ENCODE measurements at regions not wholly inside any gene's neighbourhood (a gene's known extent, or its start where the extent isn't known, plus 50 kb on each side); places are given as distances from the start of the nearest gene placed in this dataset.

DNA sequence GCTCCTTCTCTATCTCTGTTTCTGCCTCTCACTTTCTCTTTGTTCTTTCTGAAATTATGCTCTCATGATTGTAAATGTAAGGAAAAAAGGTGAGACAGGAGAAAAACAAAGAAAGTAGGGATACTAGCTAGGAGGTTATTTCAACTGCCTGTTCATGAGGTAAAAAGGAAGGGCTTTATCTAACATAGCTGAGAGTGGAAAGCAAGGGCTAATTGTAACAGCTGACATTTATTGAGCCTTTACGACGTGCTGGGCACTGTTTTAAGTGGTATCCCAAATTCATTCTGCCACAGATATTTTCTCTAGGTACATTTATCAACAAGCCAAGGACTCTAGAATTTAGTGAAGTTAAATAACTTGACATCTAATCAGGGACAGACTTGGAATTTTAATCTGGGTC, 133.1 kb upstream of the GNPDA2 start:
- Histone ChIP-seq H3K27ac (ENCODE audit: low read depth, low read length, severe bottlenecking) (peak overlapping the region; percentile 18), H3K4me1 (ENCODE audit: control insufficient read depth, insufficient read depth, low read length, poor library complexity, severe bottlenecking) (peaks cover 12% of the 10 kb centered on the region), H3K4me3 (ENCODE audit: extremely low read depth, insufficient read depth, low read length, poor library complexity, severe bottlenecking) (no peak overlapping the region), H3K9me3 (ENCODE audit: control insufficient read depth, low read length) (peaks cover 1% of the 10 kb centered on the region), H3K36me3 (ENCODE audit: control insufficient read depth, insufficient read depth, low read length) (no peaks in the 10 kb centered on the region)
- 47% methylated on average over 2 of the region's 2 CpGs; no CpG with 5 or more reads in 1 of the 2 experiments for WGBS, 2 experiments (ENCODE audit: insufficient coverage in 2 of 2)

DNA sequence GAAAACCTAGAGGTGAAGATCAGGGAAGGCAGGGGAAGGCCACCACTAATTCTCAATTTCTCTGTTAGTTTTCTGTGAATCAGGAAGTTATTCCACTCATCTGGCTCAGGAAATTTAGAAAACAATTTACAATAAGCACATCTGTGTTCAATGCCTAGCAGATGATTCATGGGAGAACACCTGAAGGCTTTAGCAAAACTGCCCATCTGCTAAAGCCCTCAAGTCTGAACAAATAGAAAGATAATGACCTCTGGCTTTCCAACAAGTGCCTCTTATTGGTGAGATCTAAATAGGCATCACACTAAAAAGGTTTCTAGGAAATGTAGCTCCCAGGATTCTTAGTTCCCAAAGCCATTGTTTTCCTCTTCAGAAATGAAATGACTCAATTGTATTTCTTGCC, 122.1 kb upstream of the GNPDA2 start:
- Histone ChIP-seq H3K36me3 (ENCODE audit: control insufficient read depth, insufficient read depth, low read length) (no peaks in the 10 kb centered on the region), H3K27ac (ENCODE audit: low read depth, low read length, severe bottlenecking) (no peak overlapping the region), H3K4me1 (ENCODE audit: control insufficient read depth, insufficient read depth, low read length, poor library complexity, severe bottlenecking) (no peaks in the 10 kb centered on the region), H3K4me3 (ENCODE audit: extremely low read depth, insufficient read depth, low read length, poor library complexity, severe bottlenecking) (no peak overlapping the region), H3K9me3 (ENCODE audit: control insufficient read depth, low read length) (no peaks in the 10 kb centered on the region)

GRCh38 chr4:44845993-44846392, 119.6 kb upstream of the GNPDA2 start:
- Histone ChIP-seq H3K9me3 (ENCODE audit: control insufficient read depth, low read length) (no peaks in the 10 kb centered on the region), H3K36me3 (ENCODE audit: control insufficient read depth, insufficient read depth, low read length) (no peaks in the 10 kb centered on the region), H3K4me1 (ENCODE audit: control insufficient read depth, insufficient read depth, low read length, poor library complexity, severe bottlenecking) (no peaks in the 10 kb centered on the region), H3K27ac (ENCODE audit: low read depth, low read length, severe bottlenecking) (no peak overlapping the region), H3K4me3 (ENCODE audit: extremely low read depth, insufficient read depth, low read length, poor library complexity, severe bottlenecking) (no peak overlapping the region)
- 80 to 100% methylated on average over 1 of the region's 4 CpGs for WGBS, 2 experiments (ENCODE audit: insufficient coverage in 2 of 2)

DNA sequence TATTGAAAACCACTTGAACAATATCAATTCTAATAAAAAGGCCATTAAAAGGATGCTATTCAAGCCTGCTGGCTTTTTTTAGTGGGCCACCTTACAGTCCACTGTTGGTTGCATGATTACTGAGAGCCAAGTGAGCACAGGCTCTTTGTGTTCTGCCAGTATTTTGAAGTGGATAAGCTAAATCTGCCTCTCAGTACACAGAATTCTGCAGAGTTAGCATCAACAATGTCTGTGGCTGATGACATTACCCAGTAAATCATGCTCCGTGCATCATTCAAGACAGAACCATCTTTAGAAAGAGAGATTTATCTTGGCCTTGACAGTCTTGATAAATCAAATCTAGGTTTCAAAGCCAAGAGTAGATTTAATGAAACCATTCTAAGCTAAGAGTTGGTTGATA, 119.0 kb upstream of the GNPDA2 start:
- H3K4me1 ChIP-seq (ENCODE audit: control insufficient read depth, insufficient read depth, low read length, poor library complexity, severe bottlenecking), result no peaks in the 10 kb centered on the region
- H3K4me3 ChIP-seq (ENCODE audit: extremely low read depth, insufficient read depth, low read length, poor library complexity, severe bottlenecking), result no peak overlapping the region
- H3K27ac ChIP-seq (ENCODE audit: low read depth, low read length, severe bottlenecking), result no peak overlapping the region
- WGBS, 2 experiments (ENCODE audit: insufficient coverage in 2 of 2), result 100% methylated on average over 1 of the region's 1 CpG; no CpG with 5 or more reads in 1 of the 2 experiments
- H3K9me3 ChIP-seq (ENCODE audit: control insufficient read depth, low read length), result no peaks in the 10 kb centered on the region
- no peaks in the 10 kb centered on the region for H3K36me3 ChIP-seq (ENCODE audit: control insufficient read depth, insufficient read depth, low read length)

GRCh38 chr4:44842531-44842930, 116.2 kb upstream of the GNPDA2 start:
- H3K36me3 ChIP-seq (ENCODE audit: control insufficient read depth, insufficient read depth, low read length), result no peaks in the 10 kb centered on the region
- no peak overlapping the region for H3K27ac ChIP-seq (ENCODE audit: low read depth, low read length, severe bottlenecking)
- 57 to 96% methylated on average over 1 to 3 of the region's 4 CpGs for WGBS, 2 experiments (ENCODE audit: insufficient coverage in 2 of 2)
- no peak overlapping the region for H3K4me3 ChIP-seq (ENCODE audit: extremely low read depth, insufficient read depth, low read length, poor library complexity, severe bottlenecking)
- H3K4me1 ChIP-seq (ENCODE audit: control insufficient read depth, insufficient read depth, low read length, poor library complexity, severe bottlenecking), result no peaks in the 10 kb centered on the region
- no peaks in the 10 kb centered on the region for H3K9me3 ChIP-seq (ENCODE audit: control insufficient read depth, low read length)

DNA sequence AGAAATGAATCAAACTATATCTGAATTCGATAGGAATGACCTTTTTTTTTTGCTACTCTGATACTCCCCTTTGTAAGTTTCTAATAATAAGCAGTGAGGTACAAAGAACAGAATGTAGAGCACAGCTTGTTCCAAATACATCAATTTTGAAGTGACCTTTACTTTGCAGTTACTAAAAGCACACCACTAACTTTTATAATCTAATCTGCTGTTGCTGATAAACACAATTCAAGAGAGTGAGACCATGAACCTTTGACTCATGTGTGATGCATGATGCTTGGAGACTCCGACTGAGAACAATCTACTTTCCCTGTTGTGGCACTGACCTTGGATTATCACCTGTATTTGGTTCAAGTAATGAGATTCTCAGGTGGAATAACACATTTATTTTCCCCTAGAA, 91.6 kb upstream of the GNPDA2 start:
- no peaks in the 10 kb centered on the region for H3K4me1 ChIP-seq (ENCODE audit: control insufficient read depth, insufficient read depth, low read length, poor library complexity, severe bottlenecking)

DNA sequence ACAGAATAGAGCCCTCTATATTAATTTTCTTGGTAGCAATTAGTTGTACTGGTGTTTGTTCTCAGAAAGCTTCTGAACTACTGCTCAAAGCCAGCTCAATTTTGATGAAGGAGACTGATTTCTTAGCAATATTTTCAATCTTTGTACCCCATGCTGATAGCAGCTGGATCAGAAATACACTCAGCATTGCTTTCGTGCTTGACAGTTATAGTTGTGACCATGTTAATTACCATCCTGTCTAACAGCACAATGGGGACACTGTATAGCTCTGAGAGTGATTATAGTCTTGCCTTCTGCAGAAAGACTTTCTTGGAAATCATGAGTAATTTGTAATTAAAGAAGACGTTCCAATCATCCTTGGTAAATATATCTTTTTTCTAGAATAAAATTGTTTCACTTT, 79.7 kb upstream of the GNPDA2 start:
- H3K4me1 ChIP-seq (ENCODE audit: control insufficient read depth, insufficient read depth, low read length, poor library complexity, severe bottlenecking), result no peaks in the 10 kb centered on the region
- no peak overlapping the region for H3K4me3 ChIP-seq (ENCODE audit: extremely low read depth, insufficient read depth, low read length, poor library complexity, severe bottlenecking)
- no CpG with 5 or more reads among the region's 2 CpGs for WGBS, 2 experiments (ENCODE audit: insufficient coverage in 2 of 2)
- H3K9me3 ChIP-seq (ENCODE audit: control insufficient read depth, low read length), result no peaks in the 10 kb centered on the region
- no peaks in the 10 kb centered on the region for H3K36me3 ChIP-seq (ENCODE audit: control insufficient read depth, insufficient read depth, low read length)
- no peak overlapping the region for H3K27ac ChIP-seq (ENCODE audit: low read depth, low read length, severe bottlenecking)

More for the DNA sequence above, 91.6 kb upstream of the GNPDA2 start:
- Histone ChIP-seq H3K9me3 (ENCODE audit: control insufficient read depth, low read length) (no peaks in the 10 kb centered on the region), H3K27ac (ENCODE audit: low read depth, low read length, severe bottlenecking) (no peak overlapping the region), H3K4me3 (ENCODE audit: extremely low read depth, insufficient read depth, low read length, poor library complexity, severe bottlenecking) (no peak overlapping the region), H3K36me3 (ENCODE audit: control insufficient read depth, insufficient read depth, low read length) (no peaks in the 10 kb centered on the region)
- 86% methylated on average over 1 of the region's 2 CpGs; no CpG with 5 or more reads in 1 of the 2 experiments for WGBS, 2 experiments (ENCODE audit: insufficient coverage in 2 of 2)

GRCh38 chr4:44804301-44804700, 77.9 kb upstream of the GNPDA2 start:
- 88% methylated on average over 1 of the region's 1 CpG; no CpG with 5 or more reads in 1 of the 2 experiments for WGBS, 2 experiments (ENCODE audit: insufficient coverage in 2 of 2)
- no peaks in the 10 kb centered on the region for H3K4me1 ChIP-seq (ENCODE audit: control insufficient read depth, insufficient read depth, low read length, poor library complexity, severe bottlenecking)
- no peaks in the 10 kb centered on the region for H3K9me3 ChIP-seq (ENCODE audit: control insufficient read depth, low read length)
- H3K4me3 ChIP-seq (ENCODE audit: extremely low read depth, insufficient read depth, low read length, poor library complexity, severe bottlenecking), result no peak overlapping the region
- H3K27ac ChIP-seq (ENCODE audit: low read depth, low read length, severe bottlenecking), result no peak overlapping the region
- H3K36me3 ChIP-seq (ENCODE audit: control insufficient read depth, insufficient read depth, low read length), result no peaks in the 10 kb centered on the region

GRCh38 chr4:44801384-44801783, 75.0 kb upstream of the GNPDA2 start:
- peaks cover 9% of the 10 kb centered on the region for H3K9me3 ChIP-seq (ENCODE audit: control insufficient read depth, low read length)
- H3K36me3 ChIP-seq (ENCODE audit: control insufficient read depth, insufficient read depth, low read length), result no peaks in the 10 kb centered on the region
- WGBS, 2 experiments (ENCODE audit: insufficient coverage in 2 of 2), result 50 to 83% methylated on average over 1 of the region's 1 CpG
- H3K27ac ChIP-seq (ENCODE audit: low read depth, low read length, severe bottlenecking), result no peak overlapping the region
- no peaks in the 10 kb centered on the region for H3K4me1 ChIP-seq (ENCODE audit: control insufficient read depth, insufficient read depth, low read length, poor library complexity, severe bottlenecking)
- H3K4me3 ChIP-seq (ENCODE audit: extremely low read depth, insufficient read depth, low read length, poor library complexity, severe bottlenecking), result no peak overlapping the region

DNA sequence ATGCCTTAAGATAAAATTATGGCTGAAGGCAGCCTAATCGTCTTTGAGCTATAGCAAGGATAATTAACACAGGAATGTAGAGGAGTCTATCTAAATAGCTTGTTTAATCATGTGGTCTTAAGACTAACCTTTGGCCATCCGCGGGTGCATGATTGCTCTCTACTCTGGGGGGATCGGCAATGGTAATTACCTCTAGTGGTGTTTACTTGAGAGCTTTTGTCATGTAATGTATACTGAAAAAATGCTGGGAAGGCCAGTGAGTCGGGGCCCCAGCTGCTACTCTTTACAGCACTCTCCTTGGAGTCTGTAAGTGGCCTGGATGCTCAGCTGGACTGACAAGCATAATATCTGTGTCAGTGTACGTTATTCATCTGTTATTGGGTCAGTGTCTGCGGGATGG, 65.5 kb upstream of the GNPDA2 start:
- WGBS, 2 experiments (ENCODE audit: insufficient coverage in 2 of 2), result 80 to 94% methylated on average over 3 of the region's 7 CpGs
- Histone ChIP-seq H3K4me3 (ENCODE audit: extremely low read depth, insufficient read depth, low read length, poor library complexity, severe bottlenecking) (no peak overlapping the region), H3K9me3 (ENCODE audit: control insufficient read depth, low read length) (no peaks in the 10 kb centered on the region), H3K36me3 (ENCODE audit: control insufficient read depth, insufficient read depth, low read length) (no peaks in the 10 kb centered on the region), H3K27ac (ENCODE audit: low read depth, low read length, severe bottlenecking) (no peak overlapping the region), H3K4me1 (ENCODE audit: control insufficient read depth, insufficient read depth, low read length, poor library complexity, severe bottlenecking) (no peaks in the 10 kb centered on the region)

DNA sequence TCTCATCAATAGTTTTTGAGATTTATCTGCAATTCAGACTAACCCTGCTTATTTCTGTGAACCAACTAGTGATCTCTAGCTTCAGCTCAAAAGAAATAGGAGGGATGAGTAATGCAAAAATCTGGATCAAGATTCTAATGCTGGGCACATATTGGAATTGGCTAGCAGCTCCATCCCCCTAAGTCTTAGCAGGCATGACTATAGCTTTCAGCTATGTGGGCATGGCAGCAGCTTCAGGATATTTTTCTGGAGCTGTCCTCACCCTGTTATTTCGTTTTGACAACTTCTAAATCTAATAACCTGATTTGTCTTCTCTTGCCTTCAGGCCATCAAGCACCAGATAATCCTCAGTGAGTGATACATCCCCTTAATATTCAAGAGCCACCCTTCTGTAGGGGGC, 50.8 kb upstream of the GNPDA2 start:
- H3K9me3 ChIP-seq (ENCODE audit: control insufficient read depth, low read length), result peaks cover 16% of the 10 kb centered on the region
- H3K36me3 ChIP-seq (ENCODE audit: control insufficient read depth, insufficient read depth, low read length), result no peaks in the 10 kb centered on the region
- no peaks in the 10 kb centered on the region for H3K4me1 ChIP-seq (ENCODE audit: control insufficient read depth, insufficient read depth, low read length, poor library complexity, severe bottlenecking)
- WGBS, 2 experiments (ENCODE audit: insufficient coverage in 2 of 2), result 50 to 71% methylated on average over 1 of the region's 1 CpG
- no peak overlapping the region for H3K27ac ChIP-seq (ENCODE audit: low read depth, low read length, severe bottlenecking)
- H3K4me3 ChIP-seq (ENCODE audit: extremely low read depth, insufficient read depth, low read length, poor library complexity, severe bottlenecking), result no peak overlapping the region

All from mesodermal cell (in vitro differentiated cells).